Stimulated activated naive CD4-positive, alpha-beta T cell (primary cell): ENCODE measurements at regions not wholly inside any gene's neighbourhood (a gene's known extent, or its start where the extent isn't known, plus 50 kb on each side); places are given as distances from the start of the nearest gene placed in this dataset.
"Not testable (repeated sequence)": the region's sequence is repeated elsewhere in the genome, so short reads cannot be mapped to it uniquely, and the experiment has no call there.

Source experiments
- DNase-seq, 6 experiments: peaks; one replicate each; lab custom pipeline; 2025; lab: John Stamatoyannopoulos, UW

DNA sequence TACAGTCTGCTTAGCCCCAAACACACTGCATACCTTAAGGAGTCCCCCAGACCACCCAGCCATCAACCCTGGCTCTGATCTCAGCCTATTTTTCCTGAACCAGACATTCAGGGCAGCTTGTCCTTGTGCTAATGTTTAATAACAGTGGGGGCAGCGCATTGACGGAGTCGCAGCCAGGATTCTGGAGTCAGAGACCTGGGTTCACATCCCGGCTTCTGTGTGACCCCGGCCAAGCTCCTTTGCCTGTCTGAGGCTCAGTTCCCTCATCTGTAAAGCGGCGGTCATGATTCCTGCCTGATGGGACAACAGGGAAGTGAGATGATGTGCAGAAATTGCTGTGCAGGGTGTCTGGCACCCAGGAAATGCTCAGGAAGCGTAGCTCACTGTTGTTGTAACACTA is 63.1 kb downstream of the MATN1 start:
- DNase-seq, result no peak

DNA sequence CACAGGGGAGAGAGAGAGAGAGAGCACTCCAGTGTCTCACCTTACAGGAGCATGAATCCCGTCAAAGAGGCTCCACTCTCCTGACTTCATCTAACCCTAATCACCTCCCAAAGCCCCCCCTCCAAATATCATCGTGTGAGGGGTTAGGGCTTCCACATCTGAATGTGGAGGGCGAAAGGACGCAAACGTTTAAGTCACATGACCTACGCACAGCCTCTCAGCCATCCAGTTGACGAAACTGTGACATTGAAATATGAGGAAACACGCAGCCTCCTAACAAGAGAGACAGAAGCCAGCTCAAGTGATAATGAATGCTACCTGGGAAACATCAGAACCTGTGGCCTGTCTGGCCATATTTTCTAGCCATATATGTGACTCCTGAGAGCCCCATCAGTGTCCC is 63.7 kb downstream of the MATN1 start:
- DNase-seq, result no peak

DNA sequence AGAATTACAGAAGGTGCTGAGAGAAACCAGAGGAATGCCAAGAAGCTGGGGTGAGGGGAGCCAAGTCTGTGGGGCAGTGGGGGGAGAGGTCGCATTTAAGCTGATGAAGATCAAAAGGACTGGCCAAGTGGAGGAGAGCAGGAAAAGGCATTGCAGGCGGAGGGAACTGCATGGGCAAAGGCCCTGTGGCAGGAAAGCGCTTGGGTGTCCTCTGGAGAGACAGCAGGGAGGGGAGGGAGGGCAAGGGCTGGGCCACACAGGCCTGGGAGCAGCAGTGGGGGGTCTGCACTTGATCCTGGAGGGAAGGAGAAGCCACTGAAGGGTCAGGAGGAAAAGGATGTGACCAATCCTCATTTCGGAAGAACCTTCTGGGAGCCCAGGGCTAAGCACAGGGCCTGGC is 65.0 kb downstream of the MATN1 start:
- DNase-seq, result not testable (repeated sequence)

DNA sequence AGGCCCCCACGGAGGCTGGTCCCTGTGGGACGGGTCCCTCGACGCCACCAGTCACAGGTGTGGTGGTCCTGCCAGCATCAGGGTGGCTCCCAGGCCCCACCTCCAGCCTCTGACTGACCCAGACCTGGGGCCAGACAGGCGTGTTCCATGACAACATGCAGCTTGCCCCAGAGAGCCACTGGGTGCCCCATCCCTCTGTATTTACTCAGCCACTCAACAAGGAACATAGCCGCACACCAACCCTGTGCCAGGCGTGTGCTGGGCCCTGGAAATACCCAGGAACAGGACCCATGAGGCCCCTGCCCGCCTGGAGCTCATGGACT is 65.4 kb downstream of the MATN1 start:
- DNase-seq, result no peak

DNA sequence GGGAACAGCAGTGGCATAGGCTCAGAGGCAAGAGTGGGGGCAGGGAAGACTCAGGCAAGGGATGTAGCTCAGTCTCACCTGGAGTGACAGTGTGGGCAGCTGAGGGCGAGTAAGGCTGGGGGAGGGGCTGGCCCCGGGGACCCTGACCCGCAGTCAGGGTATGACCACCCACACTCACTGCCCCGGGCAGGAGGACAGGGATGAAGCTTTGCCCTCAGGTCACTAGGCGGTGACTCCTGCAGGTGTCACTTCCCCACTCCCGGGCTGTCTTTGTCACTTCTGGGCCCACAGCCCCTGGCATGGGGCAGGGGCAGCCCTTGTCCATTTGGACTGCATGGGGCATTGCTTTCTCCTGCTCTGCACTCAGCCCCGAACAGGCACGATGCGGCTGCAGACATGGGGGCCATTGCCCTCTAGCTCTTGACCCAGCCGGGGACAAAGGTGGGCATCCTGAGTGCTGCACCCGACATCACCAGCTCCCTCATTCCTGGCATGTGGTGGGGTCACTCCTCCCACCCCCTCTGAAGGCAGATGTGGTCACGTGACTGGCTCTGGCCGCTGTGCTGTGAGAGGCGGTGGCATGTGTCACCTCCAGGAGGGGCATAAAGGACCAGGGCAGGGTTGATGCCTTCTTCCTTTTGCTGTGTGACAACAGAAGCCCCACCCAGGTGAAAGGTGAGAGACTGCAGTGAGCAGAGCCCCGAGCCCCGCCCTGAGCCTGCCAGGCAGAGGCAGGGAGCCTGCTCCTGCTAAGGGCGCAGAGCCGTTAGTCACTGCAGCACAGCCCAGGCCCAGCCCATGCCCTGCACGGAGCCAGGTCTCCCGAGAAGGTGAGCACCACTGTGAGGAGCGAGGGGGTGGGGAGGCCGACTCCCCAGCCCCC is 66.0 kb downstream of the MATN1 start:
- no peak for DNase-seq

DNA sequence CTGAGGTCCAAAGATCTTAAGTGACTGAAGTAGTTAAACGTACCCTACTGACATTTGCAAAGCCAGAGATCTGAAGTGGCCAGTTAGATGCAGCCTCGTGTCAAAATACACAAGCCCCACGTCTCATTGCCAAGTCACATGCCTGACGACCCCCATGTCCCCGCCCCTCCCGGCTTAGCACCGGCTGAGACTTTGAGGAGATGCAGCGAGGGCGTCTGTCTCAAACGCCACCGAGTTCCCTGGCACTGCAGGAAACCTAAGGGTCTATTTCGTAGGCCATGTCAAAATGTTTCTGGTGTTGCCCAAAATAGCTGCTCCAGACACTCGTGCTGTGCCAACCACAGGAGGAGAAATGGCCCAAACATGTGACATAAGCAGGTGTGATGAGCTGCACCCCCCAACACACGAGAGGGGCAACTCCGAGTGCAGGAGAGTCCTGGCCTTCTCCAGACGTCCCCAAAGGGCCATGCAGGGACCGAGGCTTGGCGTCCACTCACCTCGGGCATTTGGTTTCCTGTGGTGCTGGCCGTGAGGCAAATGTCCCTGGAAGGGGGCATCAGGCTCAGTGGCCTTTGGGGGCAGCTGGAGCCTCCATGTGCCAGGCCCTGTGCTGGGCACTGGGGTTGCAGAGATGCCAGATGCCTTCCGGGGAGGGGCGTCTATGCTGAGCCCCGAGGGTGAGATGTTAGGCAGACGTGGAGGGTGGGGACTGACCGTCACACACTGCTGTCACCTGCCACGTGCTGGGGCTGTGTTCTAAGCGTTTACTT is 67.0 kb downstream of the MATN1 start:
- DNase-seq, result no peak

DNA sequence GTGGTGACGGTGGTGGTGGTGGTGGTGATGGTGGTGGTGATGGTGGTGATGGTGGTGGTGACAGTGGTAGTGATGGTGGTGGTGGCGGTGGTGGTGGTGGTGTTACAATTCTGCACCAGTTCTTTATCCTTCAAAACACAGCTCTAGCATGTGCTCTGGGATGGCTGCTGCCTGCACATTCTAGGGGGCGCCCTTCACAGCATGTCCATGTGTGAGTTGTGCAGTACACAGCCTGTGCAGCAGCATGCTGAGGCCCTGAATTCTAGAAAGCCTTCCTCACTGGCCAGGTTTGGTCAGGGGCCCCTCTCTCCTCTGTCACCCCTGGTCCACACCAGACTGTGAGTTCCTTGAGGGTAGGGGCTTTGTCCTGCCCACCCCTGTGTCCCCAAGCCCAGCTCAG is 67.7 kb downstream of the MATN1 start:
- DNase-seq, result no peak

DNA sequence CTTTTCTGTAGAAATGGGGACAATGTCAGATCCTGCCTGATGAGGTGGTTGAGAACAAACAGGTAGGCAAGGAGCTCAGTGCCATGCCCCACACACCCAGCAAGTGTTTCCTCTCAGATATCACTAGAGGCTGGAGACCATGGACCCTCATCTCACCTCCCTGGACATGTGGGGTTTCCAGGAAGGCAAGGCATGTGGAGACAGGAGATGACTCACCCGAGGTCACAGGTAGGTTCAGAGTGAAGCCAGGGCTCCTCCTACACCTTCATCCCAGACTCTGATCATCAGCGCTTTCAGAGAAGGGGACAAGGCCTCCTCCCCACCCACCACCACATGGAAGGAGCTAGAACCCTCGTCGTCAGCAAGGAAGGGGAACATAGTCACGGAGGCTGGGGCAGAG is 69.2 kb downstream of the MATN1 start:
- no peak for DNase-seq

DNA sequence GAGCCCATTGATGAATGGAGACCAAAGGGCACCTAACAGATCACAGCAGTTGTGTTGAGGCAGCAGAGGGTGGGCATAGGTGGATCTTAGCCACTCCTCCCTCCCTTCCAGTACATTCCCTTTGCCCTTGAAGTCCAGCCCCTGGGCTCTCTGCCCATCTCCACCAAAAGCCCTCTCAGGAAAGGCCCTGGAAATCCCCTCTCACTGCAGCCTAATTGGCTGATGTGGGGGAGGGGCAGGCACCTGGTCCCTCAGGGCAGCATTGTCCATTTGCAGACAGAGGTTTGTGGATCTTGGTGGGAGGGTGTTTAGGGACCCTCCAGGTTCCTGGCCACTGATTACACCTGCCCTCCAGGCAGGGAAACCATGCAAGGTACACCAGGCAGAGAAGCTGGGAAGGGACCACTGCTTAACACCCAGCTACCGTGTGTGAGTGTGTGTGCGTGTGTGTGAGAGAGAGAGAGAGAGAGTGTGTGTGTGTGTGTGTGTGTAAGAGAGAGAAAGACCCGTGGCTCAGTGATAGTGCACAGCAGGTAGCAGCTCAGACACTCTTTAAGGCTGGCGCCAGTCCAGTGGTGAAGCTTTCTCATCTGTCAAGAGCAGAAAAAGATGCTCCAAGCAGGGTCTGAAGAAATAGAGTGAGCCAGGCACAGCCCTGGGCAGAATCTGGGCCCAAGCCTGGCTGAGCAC is 71.1 kb downstream of the MATN1 start:
- DNase-seq, result no peak

DNA sequence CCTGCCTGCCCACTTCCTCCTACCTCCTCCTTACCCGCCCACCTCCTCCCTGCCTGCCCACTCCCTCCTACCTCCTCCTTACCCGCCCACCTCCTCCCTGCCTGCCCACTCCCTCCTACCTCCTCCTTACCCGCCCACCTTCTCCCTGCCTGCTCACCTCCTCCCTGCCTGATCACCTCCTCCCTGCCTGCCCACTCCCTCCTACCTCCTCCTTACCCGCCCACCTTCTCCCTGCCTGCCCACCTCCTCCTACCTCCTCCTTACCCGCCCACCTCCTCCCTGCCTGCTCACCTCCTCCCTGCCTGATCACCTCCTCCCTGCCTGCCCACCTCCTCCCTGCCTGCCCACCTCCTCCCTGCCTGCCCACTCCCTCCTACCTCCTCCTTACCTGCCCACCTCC is 72.0 kb downstream of the MATN1 start:
- not testable (repeated sequence) for DNase-seq

DNA sequence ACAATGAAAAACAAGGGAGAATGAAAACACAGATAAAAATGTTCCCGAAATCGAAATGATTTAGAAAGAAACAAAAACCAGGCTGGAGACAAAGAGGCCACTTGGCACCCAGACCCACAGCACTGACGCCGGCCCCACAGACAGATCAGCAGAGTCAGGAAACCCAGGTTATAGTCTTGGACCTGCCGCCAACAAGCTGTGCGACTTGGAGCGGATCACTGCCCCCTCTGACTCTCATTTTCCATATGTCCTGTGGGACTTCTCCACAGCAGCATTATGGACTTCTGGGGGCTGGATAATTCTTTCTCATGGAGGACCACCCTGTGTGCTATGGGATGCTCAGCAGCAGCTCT is 72.4 kb downstream of the MATN1 start:
- no peak for DNase-seq

DNA sequence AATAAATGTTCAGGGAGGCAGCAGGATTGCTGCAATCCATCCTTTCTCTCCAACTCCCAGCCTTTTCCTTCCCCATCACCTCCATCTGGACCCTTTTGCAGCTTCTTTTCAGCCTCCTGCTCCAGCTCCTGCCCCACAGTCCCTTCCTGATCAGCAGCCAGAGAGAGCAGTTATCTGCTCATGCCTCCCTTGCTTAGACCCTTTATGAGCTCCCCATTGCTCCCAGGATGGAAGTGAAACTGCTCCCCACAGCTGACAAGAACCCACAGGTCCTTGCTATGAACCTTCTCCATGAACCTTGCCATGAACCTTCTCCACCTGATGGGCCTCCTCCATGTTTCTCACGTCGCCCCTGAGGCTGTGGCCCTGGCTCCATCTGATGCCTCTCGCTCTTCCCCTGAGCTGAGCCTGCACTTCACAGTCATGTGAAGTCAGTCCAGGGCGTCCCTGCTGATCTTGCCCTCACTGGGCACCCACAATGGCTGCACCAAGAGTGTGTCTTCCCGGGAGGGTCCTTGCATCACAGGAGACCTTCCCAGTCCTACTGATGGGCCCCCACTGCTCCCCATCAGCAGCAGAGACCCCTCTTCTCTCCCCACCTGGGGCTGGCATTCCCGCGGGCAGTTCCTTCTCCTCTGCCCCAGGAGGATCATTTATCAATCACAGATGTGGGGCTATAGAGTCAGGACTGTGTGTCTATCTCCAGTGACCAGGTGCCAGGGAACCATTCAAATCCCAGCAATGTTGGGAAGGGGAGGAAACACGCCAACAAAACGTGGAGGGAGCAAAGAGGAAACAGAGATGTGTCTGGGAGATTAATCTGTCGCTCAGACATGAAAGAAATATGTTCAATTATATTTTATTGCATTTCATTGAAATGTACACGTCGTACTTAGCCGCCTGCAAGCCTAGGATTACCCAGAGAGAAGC is 73.1 kb downstream of the MATN1 start:
- no peak for DNase-seq

DNA sequence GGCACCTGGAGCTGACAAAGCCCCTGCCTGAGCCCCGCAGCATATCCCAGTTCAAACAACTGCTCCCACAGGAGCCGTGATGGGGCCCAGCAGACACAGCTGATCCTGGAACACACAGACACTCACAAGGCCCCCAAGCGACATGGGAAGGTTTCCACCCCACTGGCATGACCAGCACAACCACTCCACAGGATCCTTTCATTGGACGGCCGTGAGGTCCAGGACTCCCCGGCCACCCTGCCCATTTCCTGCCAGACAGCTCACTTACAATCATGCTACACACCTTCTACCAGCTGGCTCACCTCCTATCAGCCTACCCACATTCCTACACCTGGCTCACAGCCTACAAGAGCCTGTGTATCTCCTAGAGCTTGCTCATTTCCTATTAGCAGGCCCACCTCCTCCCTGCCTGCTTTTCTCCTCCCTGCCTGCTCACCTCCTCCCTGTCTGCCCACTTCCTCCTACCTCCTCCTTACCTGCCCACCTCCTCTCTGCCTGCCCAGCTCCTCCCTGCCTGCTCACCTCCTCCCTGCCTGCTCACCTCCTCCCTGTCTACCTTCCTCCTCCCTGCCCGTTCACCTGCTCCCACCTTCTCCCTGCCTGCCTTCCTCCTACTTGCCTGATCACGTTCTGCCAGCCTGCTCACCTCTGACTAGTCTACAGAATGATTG is 73.9 kb downstream of the MATN1 start:
- no peak for DNase-seq

DNA sequence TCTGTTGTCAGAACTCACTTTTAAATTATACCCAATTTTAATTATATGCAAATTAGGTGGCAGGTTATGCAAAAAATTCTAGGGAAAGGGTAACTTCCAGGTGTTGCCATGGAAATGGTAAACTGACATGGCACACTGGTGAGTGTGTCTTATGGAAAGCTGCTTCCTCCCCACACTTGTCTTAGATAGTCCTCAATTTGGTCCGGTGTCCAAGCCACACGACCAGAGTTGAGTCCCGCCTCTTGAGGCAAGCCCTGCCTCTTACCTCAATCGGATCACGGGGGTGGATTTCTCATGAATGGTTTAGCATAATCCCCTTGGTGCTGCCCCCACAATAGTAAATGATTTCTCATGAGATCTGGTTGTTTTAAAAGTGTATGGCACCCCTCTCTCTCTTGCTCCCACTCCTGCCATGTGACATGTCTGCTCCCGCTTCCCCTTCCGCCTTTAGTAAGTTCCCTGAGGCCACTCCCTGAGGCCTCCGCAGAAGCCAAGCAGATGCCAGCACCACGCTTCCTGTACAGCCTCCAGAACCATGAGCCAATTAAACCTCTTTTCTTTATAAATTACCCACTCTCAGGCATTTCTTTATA is 74.9 kb downstream of the MATN1 start:
- no peak for DNase-seq

DNA sequence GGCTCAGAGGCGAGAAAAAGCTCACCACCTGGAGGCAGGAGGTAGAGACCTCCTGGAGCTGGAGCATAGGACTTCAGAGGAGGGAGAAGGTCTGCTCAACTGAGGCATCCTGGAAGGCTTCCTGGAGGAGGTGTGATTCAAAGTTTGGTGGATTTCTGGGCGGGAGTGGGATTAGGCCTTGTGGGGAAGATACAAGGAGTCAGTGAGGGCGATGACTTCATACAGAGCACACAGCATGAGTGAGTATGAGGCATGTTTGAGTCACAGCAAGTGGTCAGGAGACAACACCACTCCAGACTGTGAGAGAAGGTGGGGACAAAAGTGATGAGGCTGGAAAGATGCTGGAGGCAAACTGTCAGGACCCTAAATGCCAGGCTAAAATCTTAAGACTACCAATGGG is 77.6 kb downstream of the MATN1 start:
- DNase-seq, result no peak

DNA sequence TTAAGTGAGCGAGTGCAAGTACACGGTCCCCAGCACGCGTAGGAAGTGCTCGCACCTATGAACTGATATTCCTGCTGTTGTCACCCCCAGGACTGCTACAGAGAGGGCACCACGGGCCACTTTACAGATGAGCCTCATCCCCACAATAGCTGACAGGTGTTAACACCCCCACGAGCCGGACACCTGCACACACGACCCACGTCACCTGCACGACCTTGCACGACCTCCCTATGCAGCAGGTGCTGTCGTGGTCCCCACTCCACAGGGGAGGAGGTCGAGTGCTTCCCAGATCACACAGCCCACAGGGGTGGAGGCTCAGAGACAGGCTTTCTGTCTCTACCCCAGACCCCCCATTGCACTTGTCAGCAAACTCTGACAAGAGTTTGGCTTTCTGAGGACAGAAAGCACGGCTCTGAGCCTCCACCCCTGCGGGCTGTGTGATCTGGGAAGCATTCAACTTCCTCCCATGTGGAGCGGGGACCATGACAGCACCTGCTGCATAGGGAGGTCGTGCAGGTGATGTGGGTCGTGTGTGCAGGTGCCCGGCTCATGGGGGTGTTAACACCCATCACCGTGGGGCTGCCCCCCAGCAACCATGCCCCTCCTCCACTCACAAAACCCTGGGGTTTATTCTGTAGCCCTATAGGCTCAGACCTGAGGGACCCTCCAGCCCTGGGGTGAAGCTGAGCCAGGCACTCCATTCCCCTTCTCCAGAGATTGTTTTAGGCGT is 80.8 kb downstream of the MATN1 start:
- DNase-seq, result no peak

DNA sequence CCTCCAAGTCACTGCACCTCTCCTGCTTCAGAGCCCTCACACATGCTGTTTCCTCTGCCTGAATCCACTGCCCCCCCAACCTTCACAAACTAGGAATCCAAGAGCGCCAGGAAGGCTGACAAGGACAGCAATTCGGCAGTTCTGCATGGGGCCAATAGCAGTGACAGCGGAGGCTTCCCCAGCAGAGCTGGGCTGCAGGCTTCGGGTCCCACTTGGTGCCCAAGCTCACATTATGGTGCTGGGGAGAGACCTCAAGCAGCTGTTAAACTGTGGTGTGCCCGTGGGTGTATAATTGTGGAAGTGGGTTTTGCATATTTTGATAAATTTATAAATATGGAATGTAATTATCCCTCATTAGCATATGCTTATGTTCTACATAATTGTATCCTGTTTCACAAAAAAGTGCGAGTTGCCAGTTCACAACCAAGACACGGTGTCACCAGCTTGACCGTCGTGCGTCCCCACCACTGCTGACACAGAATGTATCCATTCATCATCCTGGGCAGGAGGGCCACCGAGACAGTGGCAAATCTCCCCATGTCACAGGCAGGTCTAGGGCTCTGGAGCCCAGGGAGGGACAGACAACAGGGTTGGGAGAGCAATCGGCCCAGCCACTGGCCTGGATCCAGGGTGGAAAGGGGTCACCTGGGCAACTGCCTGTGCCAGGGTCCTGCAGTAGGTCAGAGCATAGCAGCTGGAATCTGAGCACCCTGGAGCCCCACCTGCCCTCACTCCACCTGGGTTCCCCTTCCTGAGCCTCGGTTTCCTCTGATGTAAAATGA is 81.6 kb downstream of the MATN1 start:
- no peak for DNase-seq

DNA sequence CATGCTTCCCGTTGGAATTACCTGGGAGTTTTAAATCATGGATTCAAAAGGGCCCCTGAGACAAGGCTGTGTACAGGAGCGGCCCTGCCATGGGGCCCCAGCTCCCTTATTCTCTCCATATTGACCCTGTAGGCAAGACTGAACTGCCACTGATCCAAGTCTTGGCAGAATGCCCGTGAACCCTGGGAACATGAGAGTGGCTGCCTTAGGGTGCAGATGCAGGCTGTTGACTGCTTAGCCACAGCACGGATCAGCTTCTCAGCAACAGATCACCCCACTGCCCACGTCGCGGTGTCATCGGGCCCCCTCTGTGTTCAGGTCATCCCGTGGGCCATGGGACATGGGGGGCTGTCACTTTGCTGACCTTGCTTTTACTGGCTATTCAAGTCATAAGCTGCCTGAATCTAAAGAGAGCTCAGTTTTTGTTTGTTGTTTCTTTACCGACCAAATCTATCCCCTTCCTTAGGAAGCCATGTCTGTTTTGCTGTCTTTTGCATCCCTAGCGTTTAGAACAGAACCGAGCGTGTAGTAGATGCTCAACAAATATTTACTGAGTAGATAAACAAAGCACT is 83.4 kb downstream of the MATN1 start:
- no peak for DNase-seq

DNA sequence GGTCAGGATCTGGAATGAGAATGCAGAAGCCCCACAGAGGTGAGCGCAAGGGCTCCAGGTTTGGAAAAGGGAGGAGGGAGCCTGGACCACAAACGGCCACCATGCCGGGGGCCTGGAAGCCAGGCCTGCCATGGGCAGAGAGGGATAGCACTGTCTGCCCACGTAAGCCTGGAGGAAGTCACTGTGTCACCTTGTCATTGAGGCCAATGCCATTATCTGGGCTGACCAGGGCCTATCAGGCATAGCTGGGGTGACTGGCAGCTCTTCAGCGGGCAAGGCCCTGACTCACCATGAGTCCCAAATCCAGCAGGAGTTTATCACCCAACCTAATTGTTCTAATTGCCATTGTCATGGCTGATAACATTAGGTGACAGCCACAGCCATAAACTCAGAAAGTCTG is 84.6 kb downstream of the MATN1 start:
- no peak for DNase-seq
